Activated CD4-positive, alpha-beta T cell treated with anti-CD3 and anti-CD28 coated beads, Interleukin-10, Interleukin-2, amounts not matched to agents 100 ng/mL and 50 ng/mL, durations not matched to agents 16 hours and 8 hours (primary cell): ENCODE measurements at regions not wholly inside any gene's neighbourhood (a gene's known extent, or its start where the extent isn't known, plus 50 kb on each side); places are given as distances from the start of the nearest gene placed in this dataset.
"Not testable (repeated sequence)": the region's sequence is repeated elsewhere in the genome, so short reads cannot be mapped to it uniquely, and the experiment has no call there.

ENCODE experiments used
- DNase-seq: peaks from one replicate; pipeline ENCODE4 v3.0.0-alpha.2; 2020

DNA sequence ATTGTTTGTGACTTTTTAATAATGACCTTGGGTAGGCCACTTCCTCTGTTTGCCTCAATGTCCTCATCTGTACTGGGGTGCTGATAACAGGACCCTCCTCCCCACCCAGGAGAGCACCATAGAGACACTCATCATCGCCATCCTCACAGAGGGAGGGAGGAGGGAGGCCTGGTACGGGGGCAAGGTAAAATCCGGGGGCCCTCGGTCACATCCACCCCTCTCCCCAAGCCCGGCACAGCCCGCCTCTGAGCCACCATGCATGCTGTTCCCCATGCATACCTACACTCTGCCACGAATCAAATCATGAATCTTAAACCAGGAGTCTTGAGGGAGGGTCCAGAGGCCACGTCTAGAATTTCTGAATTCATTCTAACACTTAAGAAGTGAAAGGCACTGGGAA is 74.9 kb upstream of the IQSEC1 start:
- DNase-seq: no peak

DNA sequence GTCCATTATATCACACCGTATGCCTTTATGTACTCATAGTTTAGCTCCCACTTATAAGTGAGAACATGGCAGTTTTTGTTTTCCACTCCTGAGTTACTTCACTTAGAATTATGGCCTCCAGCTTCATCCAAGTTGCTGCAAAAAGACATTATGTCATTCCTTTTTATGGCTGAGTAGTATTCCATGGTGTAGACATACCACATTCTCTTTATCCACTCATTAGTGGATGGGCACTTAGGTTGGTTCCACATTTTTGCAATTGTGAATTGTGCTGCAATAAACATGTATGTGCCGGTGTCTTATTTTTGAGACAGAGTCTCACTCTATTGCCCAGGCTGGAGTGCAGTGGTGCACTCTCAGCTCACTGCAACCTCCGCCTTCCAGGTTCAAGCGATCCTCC is 74.1 kb upstream of the IQSEC1 start:
- no peak for DNase-seq

DNA sequence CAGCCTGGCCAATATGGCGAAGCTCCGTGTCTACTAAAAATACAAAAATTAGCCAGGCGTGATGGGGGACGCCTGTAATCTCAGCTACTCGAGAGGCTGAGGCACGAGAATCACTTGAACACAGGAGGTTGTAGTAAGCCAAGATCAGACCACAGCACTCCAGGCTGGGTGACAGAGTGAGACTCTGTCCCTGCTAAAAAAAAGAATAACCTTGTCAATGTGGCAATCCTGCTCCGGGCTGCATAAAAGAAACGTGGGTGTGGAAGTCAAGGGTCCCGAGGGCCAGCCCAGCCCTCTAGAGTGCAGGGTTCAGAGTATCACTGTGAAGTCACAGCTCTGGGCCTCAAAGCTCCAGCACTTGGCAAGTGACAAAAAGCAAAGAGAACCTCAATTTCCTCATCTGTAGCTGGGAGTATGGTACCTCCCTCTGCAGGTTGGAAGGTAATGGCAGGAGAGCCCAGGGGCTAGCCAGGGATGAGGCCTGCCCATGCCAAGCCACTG is 73.5 kb upstream of the IQSEC1 start:
- DNase-seq: no peak

DNA sequence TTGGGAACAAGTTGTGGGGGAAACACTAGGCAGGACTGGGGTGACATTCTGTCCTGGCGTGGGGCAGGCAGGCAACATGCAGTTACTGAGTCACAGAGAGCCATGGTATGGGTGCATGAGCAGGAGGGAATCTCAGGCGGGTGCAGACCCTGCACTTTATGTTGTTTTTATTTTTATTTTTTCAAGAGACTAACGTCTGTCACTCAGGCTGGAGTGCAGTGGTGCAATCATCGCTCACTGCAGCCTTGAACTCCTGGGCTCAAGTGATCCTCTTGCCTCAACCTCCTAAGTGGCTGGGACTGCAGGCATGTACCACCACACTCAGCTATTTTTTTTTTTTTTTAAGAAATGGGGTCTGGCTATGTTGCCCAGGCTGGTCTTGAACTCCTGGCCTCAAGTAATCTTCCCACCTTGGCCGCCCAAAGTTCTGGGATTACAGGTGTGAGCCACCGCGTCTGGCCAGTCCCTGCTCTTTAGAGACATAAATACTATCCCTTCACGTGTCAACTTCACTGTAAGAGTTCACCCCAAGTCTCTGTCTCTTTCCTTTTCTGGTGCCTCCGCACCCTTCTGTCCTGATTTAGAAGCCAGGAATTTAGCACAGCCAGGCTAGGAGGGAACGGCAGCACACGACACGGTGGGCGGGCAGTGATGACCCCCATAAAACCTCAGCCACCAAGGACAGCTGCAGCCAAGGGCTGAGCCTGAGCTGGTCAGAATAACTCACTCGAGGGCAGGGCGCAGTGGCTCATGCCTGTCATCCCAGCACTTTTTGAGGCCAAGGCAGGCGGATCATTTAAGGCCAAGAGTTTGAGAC is 72.8 kb upstream of the IQSEC1 start:
- no peak for DNase-seq

DNA sequence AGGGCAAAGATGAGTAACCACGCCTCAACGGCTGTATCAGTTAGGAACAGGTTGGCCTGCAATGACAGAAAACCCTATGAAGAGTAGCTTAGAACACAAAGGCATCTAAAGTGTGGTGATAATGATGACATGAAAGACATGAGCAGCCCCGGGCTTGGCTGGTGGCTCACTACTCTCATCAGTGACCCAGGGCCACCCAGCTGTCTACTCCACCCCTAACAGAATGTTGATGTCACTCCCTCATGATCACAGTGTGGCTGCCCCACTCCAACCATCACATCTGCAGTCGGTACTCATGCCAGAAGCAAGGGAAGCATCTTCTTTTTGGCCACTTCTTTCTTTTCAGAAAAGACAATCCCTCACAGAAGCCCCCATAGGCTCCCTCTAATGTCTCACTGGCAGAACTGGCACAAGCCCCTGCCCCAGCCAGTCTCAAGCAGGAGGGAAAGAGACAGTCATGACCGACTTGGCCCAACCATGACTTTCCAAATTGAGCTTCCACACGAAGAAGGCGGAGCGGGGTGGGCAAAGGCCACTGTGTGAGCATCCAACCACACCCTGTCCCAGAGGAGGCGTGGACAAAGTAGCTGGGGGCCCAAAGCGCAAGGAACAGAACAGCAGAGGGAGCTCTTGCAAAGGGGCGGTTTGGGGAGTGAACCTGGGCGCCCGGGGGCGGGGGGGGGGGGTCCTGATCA is 72.0 kb upstream of the IQSEC1 start:
- DNase-seq: no peak

DNA sequence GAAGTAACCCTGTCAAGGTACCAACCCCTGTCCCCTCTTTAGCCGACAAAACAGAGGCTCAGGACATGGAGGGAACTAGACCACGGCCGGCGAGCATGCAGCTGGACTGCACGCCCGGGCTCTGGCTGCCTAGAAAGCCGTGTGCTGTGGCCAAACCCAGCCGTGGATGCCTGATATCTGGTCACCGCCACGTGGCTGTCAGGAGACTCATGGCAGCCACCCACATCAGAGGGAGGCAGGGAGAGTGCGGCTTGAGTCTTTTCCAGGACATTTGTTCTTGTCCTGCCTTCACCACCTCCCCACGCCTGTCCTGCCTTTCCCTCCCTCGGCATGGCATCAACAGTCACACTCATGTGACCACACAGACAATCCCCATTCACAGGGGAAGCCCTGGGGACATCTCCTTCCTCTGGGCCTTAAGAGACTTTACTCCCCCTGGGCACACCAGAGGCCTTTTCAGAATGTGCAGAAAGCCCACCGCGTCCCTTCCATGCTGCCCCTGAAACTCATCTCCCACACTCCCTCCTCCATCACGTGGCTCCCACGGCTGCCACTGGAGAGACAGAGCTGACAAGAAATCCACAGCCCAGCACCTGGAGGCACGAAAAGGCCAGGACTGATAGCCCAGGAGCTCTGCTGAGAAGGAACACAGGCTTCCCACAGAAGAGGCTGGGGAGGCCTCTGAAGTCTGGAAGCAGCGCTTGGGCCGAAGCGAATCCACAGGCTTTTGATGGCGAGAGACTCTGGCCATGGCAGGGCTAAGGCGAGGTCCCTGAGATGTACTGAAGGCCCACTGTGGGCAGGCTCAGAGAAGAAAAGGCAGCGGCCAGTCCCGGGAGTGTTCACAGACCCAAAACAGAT is 71.2 kb upstream of the IQSEC1 start:
- no peak for DNase-seq

DNA sequence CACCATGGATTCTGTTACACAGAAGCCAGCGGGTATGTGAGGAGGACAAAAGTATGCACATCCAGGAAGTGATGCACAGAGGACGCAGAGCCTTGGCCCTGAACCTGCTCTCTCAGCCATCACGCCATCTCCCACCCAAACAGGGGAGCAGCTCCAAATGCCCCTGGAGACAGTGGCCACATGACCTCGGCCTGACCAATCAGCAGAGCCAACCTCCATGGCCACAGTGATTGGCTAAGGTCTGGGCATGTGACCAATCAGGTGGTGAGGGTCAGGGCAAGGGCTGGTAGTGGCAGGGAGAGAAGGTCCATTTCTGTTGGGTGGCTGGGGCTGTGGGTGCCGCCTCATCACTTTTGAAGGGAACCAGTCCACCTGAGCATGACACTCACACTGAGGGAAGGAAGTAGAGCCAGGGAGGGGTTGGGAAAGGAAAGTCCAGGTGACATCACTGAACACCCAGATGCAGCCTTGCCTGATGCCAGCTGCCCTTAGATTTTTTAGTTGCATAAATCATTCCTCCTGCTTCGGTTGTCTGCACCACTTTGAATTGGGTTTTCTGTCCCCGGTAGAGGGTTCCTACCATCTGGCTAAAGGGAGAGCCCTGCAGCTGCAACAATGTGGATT is 70.3 kb upstream of the IQSEC1 start:
- DNase-seq: no peak

DNA sequence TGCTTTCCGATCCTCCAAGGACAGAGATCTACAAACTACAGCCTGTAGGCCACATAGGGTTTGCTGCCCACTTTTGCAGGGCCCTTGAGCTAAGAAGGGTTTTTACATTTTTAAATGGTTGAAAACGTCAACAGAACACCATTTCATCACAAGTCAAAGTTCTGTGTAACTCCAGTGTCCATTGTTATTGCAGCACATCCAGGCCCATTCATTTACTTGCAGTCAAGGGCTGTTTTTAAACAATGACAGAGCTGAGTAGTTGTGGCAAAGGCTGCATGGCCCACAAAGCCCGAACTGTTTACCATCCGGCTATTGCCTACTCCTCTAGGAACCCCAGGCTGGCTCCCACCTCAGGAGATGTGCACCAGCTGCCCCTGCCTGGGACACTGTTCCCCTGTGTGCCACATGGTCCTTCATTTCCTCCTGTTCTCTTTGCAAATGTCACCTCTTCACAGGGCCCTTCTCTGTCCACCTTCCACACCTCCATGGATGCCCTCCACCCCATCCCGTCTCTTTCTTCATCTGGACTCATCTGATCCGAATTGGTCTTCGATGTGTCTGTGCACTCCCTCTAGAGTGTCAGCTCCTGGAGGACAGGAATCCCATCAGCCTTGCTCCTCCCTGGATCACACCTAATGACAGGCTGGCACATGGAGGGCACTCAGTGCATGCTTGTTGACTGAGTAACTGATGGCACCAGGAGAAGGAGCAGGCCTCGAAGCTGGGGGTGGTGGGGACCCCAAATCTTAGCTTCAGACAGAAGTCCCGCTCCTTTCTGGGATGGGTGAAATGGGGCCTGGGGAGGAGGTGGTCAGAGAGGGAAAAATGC is 69.5 kb upstream of the IQSEC1 start:
- no peak for DNase-seq

DNA sequence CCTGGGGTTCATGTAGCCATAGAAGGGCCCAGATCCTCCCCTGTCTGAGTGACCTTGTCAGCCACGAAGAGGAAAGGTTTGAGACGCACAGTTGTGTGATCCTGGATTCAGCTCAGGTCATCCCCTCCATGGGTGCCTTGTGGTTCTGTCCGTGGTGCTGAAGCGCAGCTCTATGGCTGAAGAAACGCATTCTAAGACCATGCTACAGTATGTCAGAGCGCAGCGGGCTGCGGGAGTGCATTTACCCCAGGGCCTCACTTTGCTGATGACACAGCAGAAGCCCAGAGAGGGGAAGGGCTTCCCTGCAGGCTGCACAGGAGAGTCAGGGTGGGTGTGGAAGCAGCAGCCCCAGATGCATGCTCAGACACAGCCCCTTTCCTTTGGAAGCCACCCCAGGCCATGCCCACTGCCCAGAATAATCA is 68.8 kb upstream of the IQSEC1 start:
- DNase-seq: peak; percentile 11

DNA sequence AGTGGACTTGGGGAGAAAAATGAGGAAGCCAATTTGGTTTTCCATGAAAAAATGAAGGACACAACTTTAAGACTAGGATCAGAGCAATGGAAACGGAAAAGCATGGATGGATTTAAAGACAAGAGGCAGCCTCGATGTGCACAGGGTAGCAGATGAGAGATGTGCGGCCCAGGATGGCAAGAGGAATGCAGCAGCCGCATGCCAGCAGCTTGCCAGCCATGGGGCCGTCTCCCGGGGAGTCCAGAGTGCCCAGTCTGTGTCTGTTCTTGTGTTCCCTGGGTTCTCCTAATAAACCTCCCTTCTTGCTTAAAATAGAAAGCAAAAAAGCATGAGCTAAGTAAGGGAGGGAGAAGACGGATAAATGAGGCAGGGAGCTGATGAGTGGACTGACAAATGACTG is 68.0 kb upstream of the IQSEC1 start:
- DNase-seq: no peak

DNA sequence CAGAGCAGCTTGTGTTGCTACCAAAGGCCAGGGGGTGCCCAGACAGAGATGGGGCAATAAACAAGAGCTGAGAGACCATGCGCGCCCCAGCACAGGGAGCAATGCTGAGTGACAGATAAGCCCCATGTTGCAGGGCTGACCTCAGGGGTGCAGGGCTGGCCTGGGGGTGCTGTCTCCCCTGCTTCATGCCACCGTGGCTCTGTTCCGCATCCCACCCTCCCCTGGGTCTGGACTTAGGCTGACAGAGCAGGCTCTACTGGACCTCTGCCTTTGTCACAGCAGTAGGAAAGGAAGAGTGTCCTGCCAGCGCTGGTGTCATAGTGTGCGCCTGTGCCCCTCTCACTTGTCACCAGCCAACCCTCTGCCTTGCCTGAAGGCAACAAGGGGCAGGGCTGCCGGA is 67.4 kb upstream of the IQSEC1 start:
- no peak for DNase-seq

DNA sequence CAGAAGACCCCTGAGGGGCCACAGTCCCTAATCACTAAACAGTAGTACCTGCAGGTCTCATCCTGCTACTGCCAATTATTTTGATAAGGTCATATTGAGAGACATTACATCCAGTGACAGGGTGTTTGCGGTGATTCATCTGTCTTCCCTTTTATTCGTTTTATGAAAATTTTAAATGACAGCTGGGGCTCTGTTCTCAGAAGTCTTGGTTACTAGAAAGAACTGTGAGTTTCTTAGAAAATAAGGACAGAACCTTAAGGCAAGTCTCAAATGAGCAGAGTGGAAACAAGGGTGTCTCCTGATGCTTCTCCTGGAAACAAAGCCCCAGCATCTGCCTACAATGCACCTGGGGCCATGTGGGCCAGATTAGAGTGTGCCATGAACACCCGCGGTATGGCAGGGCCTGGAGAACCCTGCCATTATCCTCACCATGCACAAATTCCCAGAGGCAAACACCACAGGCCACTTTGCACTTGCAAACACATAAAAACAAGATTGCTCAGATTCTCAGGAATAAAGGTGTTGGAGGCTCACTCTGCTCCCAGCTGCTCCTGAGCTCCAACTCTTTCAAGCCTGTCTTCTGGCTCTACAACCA is 66.3 kb upstream of the IQSEC1 start:
- no peak for DNase-seq

DNA sequence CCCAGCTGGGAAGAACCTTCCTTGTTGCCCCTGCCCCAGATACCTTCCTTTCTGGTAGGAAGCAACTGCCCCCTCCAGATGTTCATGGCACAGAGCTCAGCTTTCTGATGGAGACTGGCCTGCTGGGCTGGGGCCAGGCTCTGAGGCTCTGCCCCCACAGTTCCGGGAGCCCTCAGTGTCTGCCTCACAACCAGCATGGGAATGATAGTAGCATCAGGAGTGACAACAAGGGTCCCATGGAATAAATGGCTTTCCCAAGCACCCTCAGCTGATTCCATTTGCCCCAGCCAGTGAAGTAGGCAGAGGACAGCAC is 65.6 kb upstream of the IQSEC1 start:
- no peak for DNase-seq

DNA sequence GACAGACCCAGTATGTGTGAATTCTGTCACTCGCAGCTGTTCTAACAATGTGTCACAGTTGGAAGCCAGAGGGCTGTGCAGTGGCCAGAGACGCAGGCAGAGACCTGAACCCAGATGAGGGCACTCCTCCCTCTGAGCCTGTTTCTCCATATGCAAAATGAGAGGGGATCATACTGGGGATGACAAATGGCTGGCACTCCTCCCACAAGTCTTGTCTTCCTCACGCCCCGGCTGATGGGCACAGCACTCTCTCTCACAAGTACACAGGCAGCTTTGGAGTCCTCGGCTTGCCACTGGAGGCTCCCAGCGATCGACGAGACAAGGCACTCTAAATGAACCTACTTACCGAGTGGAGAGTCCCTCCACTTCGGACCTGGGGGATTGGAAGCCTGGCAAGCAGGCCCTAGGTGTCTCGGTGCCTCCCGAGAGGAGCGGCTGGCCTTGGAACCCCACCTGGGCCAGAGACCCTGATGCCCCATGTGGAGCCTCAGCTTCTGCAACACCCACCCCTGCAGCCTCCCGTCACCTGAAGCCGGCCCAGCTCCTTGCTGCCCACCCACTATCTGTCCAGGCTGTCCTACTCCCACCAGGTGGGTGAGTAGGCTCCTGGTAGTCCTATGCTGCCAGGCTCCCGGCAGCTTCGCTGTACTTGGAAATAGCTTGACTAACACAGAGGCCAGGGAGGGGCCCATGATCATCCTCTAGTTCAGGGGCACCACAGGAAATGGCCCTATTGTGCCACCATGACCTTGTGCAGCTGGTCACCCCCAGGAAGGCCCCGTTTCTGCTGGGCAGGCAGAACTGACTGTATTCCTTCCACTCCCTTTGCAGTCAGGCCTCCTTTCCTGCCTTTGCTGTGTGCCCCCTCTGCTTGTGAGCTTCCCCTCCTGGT is 65.0 kb upstream of the IQSEC1 start:
- DNase-seq: no peak

DNA sequence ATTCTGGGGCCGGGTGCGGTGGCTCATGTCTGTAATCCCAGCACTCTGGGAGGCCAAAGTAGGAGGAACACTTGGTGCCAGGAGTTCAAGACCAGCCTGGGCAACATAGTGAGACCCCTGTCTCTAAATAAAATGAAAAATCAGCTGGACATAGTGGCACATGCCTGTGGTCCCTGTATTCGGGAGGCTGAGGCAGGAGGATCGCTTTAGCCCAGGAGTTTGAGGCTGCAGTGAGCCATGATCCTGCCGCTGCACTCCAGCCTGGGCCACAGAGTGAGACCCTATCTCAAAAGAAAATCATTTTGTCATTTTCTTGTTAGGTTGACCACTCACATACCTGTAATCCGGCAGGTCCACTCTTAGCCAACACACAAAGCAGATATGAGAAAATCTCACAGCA is 63.6 kb upstream of the IQSEC1 start:
- not testable (repeated sequence) for DNase-seq

DNA sequence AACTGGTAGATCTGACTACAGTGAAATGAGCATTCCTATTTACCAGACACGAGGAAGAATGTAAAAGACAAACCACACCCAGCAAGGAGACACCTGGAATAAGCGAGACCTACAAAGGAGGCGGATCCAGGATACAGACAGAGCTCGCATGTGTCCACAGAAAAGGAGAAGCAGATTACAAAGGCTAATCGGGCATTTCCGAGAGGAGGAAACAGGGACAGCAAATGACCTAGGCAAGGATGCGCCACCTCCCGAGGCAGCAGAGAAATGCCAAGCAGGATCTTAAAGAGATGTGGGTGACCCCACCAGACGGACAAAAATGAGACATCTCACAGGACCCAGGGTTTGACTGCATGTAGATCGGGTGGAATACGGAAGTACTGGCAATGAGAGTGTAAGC is 63.2 kb upstream of the IQSEC1 start:
- DNase-seq: no peak

DNA sequence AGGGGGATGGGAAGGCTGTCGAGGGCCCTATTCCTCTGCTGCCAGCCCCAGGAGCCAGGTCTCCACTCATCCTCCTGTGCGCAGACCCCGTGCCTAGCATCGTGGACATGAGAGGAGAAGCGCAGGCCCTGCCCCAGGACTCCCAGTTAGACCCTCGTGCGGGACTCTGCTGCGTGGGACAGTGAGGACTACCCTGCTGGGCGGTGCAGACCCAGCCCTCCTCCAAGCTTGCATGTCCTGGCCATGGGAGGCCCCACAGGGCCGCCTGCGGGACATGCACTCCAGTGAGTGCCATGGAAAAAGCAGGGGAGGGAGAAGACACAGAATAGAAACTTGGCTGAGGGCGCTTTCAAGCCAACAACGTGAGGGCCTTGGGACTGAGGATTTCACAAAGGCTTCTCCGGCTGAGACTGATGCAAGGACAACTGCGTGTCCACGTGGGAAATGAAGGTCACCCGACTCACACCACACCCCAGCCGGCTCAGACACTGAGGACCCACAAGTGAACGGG is 62.6 kb upstream of the IQSEC1 start:
- no peak for DNase-seq

DNA sequence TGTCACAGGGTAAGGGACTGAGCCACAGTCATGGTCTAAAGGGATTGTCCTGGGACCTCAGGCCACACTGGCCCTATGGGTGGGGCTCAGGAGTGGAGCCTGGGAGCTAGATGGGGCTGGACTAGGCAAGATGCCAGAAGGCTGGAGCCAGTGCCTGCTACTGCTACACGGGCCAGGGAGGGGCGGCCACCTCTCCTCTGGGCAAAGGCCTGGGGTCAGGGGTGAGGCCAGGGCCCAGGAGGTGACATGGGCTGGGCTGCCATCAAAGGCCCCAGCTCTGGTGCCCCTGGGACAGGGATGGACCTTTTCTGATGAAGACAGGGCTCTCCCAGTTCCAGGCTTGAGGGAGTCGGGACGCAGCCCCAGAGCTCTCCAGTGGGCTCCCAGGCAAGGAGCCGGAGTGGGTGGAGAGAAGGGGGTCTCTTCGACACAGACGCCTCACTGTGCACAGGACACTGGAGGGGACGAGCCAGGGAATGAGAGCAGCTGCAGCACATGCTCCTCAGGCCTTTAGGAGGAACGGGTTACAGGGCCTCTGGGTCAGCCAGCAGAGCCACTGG is 62.1 kb upstream of the IQSEC1 start:
- no peak for DNase-seq

DNA sequence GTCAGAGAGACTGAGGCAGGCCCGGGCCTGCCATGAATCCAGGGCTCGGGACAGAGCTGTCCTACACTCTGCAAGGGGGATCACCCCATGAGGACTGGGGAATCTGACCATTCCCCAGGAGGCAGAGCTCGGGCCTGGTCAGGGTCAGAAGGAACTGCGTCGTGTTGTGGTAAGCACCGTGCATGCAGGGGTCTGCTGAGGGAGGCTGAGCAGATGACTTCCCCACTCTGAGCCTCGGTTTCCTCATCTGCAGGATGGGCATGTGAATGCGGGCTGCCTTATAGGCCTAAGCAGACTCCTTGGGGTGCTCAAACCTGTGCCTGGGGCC is 61.6 kb upstream of the IQSEC1 start:
- DNase-seq: no peak

DNA sequence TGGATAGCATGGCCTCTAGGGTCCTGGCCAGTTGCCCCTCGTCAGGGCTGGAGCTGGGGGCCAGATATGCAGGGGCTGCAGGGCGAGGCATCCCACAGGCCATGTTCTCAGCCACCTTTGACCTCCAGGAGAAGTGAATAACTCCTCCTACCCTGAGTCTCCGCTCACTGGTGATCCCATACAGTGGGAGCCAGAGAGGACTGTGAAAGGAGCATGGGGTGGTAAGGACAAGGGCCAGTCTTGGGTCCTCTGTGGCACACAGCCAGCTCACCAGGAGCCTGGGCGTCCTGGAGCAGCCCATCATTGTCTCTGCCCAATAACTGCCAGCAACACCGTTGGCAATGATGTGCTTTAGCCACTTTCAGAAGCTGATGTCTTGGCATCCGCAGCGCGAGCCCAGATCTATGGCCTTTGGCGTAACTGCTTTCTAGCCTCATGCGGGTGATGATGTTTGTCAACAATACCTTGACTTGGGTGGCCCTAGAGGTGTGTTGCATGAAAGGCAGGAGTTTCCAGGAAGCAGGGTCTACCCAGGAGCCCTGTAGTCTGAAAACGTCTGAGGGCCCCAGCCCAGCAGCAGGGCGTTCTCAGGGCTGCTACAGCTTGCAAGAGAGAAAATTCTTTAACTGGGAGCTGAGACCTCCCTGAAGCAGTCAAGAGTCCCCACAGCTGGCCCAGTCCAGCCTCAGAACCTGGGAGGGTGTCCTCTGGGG is 61.1 kb upstream of the IQSEC1 start:
- DNase-seq: no peak
